ENCODE measurements at regions not wholly inside any gene's neighbourhood (a gene's known extent, or its start where the extent isn't known, plus 50 kb on each side); places are given as distances from the start of the nearest gene placed in this dataset.

DNA sequence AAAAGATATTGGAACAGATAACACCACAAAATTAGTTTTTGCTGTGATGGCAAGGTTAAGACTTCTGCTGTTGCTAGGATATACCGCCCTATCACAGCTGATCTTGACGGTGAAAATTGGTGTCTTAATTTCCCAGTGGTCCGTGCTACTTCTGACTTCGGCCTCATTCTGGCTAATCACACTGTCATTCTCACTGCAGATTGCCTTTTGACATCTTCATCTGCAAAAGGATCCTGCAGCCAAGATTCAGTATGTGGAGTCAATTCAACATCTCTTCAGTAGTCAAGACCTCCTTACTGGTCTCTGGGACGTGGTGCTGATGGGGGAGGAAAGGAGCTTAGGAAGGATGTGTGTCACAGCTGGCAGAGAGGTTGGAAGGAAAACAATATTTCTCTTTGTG, 438.6 kb downstream of the WDR72 start:
- Histone ChIP-seq H3K27me3 (replicated peaks; ENCODE audit: insufficient read depth) (no peaks in the 10 kb centered on the region), H3K27ac (no peak overlapping the region), H3K36me3 (no peaks in the 10 kb centered on the region), H3K9me3 (no peaks in the 10 kb centered on the region), H3K4me3 (no peak overlapping the region), H3K4me1 (replicated peaks) (no peaks in the 10 kb centered on the region)
- no peak for DNase-seq (ENCODE audit: low spot score)
- intact Hi-C loops (cut with DNase I): no loop called here
- TF ChIP-seq POLR2A (IDR thresholded peaks at IDR 0.05) (no peak), POLR2AphosphoS5 (IDR thresholded peaks at IDR 0.05) (no peak)
- TF ChIP-seq, protein P1, sequence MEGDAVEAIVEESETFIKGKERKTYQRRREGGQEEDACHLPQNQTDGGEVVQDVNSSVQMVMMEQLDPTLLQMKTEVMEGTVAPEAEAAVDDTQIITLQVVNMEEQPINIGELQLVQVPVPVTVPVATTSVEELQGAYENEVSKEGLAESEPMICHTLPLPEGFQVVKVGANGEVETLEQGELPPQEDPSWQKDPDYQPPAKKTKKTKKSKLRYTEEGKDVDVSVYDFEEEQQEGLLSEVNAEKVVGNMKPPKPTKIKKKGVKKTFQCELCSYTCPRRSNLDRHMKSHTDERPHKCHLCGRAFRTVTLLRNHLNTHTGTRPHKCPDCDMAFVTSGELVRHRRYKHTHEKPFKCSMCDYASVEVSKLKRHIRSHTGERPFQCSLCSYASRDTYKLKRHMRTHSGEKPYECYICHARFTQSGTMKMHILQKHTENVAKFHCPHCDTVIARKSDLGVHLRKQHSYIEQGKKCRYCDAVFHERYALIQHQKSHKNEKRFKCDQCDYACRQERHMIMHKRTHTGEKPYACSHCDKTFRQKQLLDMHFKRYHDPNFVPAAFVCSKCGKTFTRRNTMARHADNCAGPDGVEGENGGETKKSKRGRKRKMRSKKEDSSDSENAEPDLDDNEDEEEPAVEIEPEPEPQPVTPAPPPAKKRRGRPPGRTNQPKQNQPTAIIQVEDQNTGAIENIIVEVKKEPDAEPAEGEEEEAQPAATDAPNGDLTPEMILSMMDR (IDR thresholded peaks at IDR 0.05): no peak
- 75% methylated on average over 5 of the region's 5 CpGs for WGBS

DNA sequence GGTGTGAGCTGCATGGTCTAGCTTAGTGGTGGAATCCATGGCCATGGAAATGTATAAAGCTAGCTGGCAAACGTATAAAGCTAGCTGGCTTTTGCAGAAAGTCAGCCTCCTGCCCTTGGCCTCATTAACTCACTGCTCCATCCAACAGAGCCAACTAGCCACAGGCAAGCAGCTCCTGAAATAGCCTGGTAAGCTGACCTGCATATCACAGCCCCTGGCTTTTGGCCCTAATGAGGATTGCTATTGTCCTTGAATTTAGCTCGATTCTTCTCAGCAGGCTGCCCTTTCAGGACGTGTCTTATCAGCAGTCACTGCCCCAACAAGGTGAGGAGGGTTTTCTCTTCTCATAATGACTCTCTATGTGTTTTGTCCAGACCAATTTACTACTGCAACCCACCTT, 446.8 kb downstream of the WDR72 start:
- intact Hi-C loops (cut with DNase I): no loop called here
- TF ChIP-seq, protein P1 (IDR thresholded peaks at IDR 0.05): no peak
- H3K9me3 ChIP-seq: no peaks in the 10 kb centered on the region
- H3K4me1 ChIP-seq (replicated peaks): no peaks in the 10 kb centered on the region
- no peak for DNase-seq (ENCODE audit: low spot score)
- no peak overlapping the region for H3K4me3 ChIP-seq
- H3K27me3 ChIP-seq (replicated peaks; ENCODE audit: insufficient read depth): no peaks in the 10 kb centered on the region
- H3K36me3 ChIP-seq: no peaks in the 10 kb centered on the region
- H3K27ac ChIP-seq: no peak overlapping the region
- WGBS: 49% methylated on average over 3 of the region's 3 CpGs

DNA sequence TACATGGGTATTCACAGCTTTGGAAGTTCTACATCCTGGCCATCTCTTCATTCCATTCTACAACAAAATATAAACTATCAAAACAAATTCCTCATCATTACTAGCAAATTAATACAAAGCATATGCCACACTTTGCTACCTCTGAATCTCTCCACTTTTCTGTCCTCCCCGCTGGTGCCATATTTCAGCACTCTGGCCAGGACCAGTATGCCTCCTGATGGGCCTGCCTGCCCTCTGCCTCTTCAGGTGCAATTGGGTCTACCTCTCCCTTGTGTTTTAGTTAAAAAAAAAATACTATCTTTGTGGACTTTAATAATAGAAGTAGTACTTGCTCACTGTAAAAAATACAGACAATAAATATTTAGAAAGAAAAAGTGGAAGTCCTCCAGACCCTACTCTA, 448.8 kb downstream of the WDR72 start:
- no peaks in the 10 kb centered on the region for H3K36me3 ChIP-seq
- intact Hi-C loops (cut with DNase I): no loop called here
- H3K9me3 ChIP-seq: no peaks in the 10 kb centered on the region
- no peak overlapping the region for H3K4me3 ChIP-seq
- no peaks in the 10 kb centered on the region for H3K27me3 ChIP-seq (replicated peaks; ENCODE audit: insufficient read depth)
- DNase-seq (ENCODE audit: low spot score): no peak
- TF ChIP-seq POLR2AphosphoS5 (IDR thresholded peaks at IDR 0.05) (no peak), POLR2A (IDR thresholded peaks at IDR 0.05) (no peak)
- TF ChIP-seq, protein P1 (IDR thresholded peaks at IDR 0.05): no peak
- H3K27ac ChIP-seq: no peak overlapping the region
- no peaks in the 10 kb centered on the region for H3K4me1 ChIP-seq (replicated peaks)
- WGBS: 81% methylated on average over 1 of the region's 1 CpG

DNA sequence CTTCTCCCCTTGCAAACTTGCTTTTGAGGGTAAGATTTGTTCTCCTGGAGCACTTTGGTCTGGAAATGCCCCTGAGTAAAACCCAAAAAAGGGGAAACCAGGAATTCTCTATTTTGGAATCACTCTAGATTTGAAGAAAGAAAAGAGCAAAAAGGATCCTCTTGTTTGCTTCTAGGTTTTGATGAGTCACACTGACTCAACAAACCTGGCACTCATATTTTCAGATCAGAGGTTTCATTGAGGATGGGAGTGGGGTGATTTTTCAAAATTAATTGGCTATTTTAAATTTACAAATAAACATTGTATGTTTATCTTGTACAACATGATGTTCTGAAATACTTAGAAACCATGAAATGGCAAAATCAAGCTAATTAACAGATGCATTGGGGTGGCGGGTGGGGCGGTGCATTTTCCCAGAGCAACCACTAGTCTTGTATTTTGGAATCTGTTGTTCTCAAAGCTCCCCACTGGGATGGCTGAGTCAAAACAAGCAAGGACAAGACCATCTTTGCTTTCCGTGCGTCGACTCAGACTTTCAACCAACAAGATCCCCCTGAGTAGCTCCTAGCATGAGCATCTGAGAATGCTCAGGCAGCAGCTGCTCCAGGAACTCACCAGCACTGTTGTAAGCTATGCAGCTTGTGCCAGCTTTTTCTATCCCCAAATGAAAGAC, 451.4 kb downstream of the WDR72 start:
- intact Hi-C loops (cut with DNase I): no loop called here
- TF ChIP-seq, protein P1 (IDR thresholded peaks at IDR 0.05): no peak
- TF ChIP-seq POLR2A (IDR thresholded peaks at IDR 0.05) (no peak), POLR2AphosphoS5 (IDR thresholded peaks at IDR 0.05) (no peak)
- H3K27ac ChIP-seq: no peak overlapping the region
- no peaks in the 10 kb centered on the region for H3K9me3 ChIP-seq
- H3K27me3 ChIP-seq (replicated peaks; ENCODE audit: insufficient read depth): no peaks in the 10 kb centered on the region
- H3K4me1 ChIP-seq (replicated peaks): no peaks in the 10 kb centered on the region
- no peaks in the 10 kb centered on the region for H3K36me3 ChIP-seq
- 80% methylated on average over 5 of the region's 5 CpGs for WGBS
- H3K4me3 ChIP-seq: no peak overlapping the region
- DNase-seq (ENCODE audit: low spot score): no peak

DNA sequence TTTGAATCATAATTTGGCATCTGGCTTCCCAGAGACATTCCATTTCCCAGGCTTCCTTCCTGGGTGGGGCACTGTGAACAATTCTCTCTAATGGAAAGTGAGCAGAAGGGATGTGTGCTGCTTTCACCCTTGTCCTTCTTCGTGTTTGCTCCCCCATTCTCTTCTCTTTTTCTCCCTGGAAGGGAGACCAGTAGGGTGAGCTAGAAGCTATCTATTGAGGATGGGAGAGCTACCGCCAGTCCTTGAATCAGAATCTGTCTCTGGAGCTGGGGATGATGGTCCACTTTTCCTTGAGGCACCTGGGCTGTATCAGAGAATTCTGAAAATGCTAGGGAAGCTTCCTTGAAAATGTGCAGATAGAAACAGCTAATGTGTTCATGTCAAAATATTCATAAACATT, 453.9 kb downstream of the WDR72 start:
- WGBS: 79% methylated on average over 2 of the region's 2 CpGs
- Histone ChIP-seq H3K4me3 (no peak overlapping the region), H3K9me3 (no peaks in the 10 kb centered on the region), H3K27me3 (replicated peaks; ENCODE audit: insufficient read depth) (no peaks in the 10 kb centered on the region), H3K27ac (no peak overlapping the region), H3K36me3 (no peaks in the 10 kb centered on the region), H3K4me1 (replicated peaks) (no peaks in the 10 kb centered on the region)
- TF ChIP-seq, protein P1 (IDR thresholded peaks at IDR 0.05): no peak
- TF ChIP-seq POLR2AphosphoS5 (IDR thresholded peaks at IDR 0.05) (no peak), POLR2A (IDR thresholded peaks at IDR 0.05) (no peak)
- no peak for DNase-seq (ENCODE audit: low spot score)
- intact Hi-C loops (cut with DNase I): no loop called here
